SHP77 treated with DMSO at 0.1 percent for 48 hours (cell line): ENCODE measurements at regions not wholly inside any gene's neighbourhood (a gene's known extent, or its start where the extent isn't known, plus 50 kb on each side); places are given as distances from the start of the nearest gene placed in this dataset.

Experiments used
- DNase-seq: peaks from one replicate; lab custom pipeline; 2025; lab: John Stamatoyannopoulos, UW

DNA sequence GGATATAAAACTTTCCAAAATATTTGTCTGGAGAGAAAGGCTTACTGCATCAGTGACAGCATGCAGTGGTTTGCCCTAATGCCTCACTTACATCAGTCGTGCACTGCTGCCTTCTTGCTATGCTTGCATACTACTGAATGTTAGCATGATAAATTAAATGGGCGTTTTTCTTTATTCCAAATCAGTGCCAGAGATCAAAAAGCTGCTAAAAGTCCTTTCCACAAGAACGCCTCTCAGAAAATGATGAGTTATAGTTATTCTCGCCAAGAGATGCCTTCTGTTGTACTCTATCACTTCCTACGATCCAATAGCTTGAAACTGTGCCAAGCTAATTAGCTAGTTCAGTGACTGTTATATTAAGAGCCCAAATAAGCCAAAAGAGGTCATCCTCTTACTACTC is 345.8 kb upstream of the ROBO2 start:
- DNase-seq = no peak

DNA sequence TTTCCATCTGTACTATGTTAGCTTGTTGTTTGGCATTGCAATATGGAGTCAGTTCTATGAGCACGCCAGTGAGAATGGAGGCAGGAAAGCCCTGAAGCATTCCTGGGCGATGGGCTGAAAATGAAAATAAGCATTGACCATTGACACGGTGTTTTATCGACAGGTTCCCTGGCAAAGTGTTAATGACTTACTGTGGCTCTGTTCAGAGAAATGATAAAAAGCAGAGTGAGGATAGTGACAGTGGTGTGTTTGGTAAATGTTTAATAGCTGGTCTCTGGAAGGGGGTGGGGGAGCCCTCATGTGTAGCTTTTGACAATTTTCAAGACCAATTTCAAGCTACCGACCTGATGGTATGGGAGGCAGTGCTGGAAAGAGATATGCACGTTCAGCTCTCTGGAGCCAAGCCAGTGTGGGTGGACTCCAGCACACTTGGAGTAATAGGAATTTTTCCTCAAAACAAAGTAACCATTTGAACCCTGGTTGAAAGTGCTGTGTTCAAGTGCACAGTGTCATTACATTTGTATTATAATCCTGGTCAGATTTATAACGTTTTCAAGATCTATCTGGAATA is 341.7 kb upstream of the ROBO2 start:
- DNase-seq = no peak

DNA sequence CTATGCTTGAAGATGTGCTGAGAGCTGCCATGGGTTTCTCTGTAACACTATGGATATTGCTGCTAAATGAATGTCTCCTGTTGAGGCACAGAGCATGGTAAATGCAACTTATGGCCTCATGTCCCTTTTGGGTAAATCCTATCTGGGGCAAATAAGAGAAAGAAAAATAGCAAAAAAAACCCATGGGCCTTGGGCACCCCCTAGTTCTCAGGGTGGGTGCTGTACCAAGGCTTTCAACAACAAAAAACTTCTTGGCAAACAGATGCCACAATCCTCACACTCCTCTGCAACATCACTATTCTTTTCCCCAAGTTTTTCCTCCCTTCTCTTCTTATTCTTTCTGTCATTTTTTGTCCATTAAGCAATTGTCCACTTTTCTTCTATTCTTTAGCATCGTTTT is 340.1 kb upstream of the ROBO2 start:
- DNase-seq = no peak

DNA sequence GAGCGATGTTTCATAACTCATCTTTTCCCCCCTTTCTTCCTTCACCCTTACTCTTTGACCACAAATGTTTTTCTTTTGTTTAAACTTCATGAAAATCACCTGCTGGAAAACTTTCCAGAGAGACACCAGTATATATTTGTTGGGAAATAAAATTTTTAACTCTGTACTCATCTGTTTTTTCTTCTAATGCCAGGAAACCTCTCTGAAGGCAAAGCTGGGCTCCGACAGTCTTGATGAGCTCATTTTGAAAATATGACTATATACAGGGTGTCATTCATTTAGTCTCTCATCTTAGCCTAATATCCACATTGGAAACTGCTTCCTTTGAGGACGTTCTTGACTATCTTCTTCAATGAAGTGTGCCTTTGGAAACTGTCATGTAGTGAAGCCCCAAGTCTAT is 339.6 kb upstream of the ROBO2 start:
- no peak for DNase-seq

DNA sequence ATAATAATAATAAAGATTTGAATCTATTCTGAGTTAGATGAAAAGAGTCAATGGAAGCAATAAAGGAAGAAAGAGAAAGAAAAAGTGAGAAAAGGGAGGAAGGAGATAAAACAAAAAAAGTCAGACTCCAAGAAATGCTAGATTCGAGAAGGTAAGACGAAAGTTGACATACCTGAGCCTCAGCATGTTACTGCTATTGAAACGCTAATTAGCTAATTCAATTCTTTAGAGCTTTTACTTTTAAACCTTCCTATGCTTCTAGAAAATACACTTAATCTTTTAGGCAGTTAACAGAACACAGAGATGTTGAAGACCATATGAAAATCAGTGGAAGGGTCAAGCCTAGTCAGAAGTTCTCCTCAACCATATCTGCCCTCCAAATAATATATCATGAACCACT is 337.2 kb upstream of the ROBO2 start:
- DNase-seq = no peak

DNA sequence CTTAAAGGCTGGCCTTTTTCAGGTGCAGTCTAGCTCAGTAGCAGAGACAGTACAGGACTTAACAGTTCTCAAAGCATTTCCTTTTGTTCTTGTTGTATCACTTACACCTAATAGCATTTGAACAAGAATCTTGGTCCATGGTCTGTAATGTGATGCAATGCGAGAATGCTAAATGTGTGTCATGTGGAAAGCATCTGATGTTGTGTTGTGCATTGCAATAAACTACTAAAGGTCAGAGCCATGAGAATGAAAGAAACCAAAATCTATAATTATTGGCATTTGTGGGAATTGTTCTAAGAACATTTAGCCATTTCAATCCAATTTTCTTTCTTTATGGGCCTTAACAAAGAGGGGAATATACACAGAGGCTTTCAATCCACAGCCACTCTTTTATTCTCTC is 324.5 kb upstream of the ROBO2 start:
- DNase-seq = no peak

DNA sequence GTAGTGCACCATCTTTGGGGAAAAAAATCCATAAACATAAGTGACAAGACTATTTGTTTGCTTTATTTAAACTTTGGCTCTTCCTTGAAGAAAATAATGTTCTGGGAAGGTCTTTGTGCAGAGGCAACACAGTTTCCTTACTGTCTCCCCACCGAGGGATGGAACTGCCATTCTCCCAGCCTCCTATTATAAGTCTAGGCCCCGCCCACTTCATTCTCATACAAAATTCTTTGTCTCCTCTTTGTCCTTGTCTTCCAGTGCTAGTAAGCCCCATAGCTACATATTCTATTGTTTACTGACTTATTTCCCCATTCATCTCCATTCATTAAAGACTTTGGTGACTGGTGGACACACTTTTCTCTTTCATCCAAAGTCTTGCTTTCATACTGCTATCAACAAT is 316.5 kb upstream of the ROBO2 start:
- no peak for DNase-seq

DNA sequence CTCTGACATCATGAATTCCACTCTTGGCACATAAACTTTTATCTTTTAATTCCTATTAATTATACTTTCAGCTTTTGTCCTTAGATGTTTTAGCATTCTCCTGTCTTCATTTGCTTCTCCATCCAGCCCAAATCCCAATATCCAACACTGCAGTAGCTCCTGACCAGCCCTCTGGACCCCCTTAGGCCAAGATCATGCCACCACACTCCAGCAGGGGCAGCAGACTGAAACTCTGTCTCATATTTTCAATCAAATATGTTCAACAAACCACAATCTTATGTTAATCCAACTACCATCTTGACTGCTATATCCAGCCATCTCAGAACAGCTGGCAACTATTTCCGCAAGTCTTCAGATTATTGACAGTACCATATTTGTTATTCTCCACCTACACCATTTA is 315.8 kb upstream of the ROBO2 start:
- no peak for DNase-seq

DNA sequence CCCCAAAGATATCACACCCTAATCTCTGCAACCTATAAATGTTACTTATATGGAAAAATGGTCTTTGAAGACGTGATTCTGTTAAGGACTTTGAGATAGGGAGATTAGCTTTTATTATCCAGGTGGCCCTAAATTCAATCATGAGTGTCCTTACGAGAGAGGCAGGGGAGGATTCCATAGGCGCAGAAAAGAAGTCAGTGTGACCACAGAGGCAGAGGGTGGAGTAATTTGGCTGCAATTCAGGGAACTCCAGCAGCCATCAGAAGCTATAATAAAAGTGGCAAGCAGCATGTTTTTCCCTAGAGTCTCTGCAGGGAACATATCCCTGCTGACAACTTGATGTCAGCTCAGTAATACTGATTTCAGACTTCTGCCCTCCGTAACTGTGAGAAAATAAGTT is 315.2 kb upstream of the ROBO2 start:
- DNase-seq = no peak

DNA sequence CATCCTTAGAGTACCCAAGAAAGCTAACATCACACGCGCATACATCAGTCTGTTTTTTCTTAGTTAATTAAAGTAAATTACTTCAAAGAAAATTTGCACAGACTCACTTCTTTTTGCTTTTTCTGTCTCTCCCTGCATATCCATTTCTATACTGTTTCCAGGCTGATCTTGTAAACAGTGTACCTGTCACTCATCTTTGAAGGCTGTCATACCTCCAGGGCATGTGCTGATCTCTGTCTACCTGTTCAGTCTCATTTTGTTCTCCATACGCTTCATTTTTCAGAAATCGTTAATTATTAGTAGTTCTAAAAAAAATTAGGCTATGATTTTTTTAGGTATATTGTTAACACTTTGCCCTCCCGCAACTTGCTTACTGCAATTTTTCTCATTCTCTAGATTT is 313.9 kb upstream of the ROBO2 start:
- DNase-seq = no peak

DNA sequence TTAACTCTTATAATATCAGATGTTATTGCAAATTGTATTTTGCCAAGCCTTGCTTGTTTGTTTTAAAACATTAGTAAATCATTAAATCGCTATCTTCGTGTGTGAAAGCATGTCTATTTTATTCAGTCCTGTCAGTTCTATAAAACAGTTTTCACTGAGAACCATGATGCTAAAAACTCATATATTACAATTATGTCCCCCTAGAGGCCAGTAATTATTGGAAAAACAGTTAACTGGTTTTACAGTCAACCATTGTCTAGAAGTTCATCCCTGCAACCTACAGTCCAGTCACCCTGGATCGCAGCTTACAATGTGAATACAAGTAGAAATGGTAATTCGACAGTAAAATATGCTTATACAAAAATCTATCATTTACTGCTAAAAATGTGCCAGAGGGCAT is 311.5 kb upstream of the ROBO2 start:
- no peak for DNase-seq

DNA sequence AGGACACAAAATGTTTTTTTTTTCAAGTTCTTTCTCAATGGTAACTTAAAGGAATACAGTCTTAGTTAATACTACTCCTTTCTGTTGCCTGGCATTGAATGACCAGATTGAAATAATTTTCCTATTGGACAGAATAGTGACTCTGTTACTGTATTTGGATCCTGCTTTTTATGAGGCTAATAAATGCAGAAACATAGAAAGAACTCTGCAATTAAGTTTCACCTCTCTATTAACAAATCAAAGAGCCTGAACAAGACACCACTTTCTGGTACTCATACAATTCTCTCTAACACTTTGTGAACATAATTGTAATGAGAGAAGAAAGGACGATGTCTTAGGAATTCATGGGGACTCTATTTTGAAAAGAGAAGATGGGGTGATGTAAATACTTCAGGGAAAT is 308.4 kb upstream of the ROBO2 start:
- DNase-seq = no peak

DNA sequence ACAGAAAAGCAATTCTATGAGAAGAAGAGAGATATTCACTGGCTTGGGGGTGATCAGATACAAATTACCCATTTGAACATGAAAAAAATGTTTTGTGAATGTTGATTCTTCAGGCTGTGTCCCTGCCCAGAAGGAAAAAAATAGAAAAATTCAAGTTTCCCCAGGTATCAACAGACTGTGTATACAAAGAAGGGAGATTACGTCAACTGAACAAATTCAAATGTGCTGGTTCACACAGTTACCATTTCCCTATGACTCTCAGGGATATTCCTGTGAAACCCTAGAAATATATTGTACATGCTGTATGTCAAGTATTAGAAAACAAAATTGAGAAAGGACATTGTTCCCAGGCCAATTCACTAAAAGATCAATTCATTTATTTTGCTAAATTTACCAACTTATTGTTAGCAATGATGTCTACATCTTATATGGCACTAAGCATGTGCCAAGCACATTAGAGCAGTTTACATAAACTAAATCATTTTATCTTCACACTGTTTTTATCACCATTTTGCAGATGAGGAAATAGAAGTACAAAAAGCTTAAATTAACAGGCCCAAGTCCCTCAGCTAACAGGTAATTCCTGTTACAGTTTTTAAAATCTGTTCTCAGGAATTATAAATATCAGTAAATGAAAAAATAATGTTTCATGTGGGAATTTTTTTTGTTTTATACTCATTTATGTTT is 306.7 kb upstream of the ROBO2 start:
- no peak for DNase-seq

DNA sequence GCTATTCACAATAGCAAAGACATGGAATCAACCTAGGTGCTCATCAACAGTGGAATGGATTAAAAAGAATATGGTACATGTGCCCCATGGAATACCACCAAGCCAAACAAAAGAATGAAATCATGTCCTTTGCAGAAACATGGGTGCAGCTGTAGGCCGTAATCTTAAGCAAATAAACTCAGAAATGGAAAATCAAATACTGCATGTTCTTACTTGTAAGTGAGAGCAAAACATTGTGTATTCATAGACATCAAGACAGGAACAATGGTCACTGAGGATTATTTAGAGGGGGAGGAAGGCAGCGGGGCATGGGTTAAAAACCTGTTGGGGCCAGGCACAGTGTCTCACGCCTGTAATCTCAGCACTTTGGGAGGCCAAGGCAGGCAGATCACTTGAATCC is 304.7 kb upstream of the ROBO2 start:
- DNase-seq = peak; percentile 62

DNA sequence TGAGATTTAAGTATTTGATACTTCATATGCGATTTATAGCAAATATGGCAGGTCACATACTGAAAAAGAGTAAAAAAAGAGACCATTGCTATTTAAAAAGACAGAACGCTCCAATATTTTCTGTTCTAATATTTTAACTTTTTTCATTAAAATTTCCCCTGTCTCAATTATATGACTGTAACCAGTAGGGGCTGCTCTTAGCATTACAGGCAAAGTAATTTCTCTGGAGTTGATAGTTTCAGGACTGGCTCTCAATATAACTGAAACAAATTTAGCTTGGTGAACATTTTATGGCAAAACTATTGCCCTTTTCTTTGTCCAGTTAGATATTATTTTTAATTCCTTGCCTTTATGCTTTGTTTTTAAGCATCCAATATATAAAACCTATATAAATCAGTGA is 286.3 kb upstream of the ROBO2 start:
- no peak for DNase-seq

DNA sequence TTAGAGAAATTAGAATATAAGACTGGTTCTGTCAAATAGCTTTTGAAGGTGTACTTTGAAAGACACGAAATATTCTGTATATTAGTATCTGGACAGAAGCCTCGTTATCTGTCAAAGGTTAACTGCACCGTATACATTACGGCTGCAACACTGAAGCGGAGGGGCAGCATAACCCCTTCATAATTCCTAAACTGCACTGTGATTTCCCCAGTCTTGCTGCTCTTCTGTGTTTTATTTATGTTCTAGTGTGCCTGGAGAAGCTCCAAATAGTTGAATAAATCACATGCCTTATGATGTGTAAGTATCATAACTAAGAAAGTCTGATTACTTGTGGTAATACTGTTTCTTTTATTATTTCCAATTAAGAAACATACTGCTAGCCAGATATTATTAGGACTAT is 285.7 kb upstream of the ROBO2 start:
- no peak for DNase-seq

DNA sequence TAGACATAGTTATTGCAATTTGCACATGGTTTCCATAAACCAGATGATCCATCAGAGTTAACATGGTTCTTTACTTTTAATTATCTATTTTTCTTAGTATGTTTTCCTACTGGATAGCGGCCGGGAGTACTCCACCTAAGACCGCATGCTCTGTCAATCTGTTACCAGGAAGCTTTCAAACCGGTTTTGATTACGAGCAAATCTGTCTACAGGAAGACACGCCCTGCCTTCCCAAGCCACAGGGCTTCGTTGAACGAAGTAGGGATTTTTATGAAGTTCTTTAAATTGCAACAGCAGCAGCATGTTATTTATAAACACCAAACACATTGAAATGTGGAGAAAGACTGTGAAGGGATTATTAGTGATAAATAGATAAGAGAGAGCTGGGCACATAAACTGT is 283.3 kb upstream of the ROBO2 start:
- DNase-seq = no peak

DNA sequence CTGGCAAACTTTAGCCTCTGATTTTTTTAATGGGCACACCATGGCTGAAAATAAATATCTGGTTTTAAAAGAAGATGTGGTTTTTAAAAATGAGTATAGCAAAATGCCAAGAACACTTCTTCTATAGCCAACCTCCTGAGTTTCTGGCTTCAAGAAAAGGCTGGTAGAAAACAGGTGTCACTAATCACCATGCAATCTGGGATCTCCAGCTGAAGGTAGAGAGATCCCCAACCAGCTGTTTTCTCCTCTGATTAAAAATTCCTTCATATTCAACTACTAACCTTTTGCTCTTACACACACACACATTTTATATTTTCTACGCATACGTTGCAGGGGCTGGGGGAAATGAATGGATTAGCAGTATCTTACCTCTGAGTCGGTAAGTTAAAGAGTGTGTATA is 279.6 kb upstream of the ROBO2 start:
- no peak for DNase-seq

DNA sequence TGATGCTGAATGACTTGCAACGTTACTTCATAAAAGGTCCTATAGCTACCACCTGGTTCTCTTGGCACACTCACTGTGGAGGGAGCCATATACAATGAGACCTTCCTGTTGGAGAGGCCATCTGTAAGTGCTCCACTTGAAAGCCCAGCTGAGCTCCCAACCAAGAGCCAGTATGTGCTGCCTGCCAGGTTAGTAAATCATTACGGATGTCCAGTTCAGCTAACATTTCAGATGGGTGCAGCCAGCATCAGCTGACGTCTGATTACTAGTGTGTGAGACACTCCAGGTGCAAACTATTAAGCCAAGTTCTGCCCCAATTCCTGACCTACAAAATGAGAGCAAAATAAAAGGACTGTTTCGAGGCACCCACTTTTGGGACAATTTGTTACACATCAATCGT is 274.4 kb upstream of the ROBO2 start:
- DNase-seq = peak; percentile 94

DNA sequence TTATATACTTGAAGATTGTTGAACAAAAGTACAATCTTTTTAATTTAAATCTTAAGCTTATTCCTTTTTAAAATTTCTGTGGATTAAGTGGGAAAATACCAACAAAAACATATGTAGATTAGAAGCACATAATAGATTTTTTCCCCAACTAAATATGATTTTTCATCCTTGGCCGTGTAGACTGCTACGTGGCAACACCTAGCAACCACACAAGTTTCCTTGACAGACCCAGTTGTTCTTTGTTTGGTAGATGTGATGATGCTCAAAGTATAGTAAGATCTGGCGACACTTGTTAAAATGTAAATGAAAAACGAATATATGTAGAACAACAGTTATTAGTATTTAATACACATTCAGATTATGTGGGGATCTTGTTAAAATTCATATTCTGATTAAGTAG is 271.0 kb upstream of the ROBO2 start:
- no peak for DNase-seq

DNA sequence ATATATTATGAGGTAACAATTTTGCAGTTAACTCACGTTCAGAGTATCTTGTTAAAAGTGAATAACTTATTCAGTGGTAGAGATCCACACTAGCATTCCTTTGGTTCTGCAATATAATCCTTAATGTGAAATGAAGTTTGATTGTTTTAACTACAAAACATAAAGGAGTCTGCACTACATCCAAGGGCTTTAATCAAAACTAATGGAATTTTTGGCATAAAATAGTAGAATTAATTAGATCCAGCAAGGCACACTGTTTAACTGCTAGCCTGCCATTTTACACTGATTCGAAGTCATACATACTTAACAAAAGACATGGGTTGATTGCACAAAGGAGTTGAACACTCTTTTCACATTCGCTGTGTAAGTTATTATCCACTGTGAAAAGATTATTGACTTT is 263.0 kb upstream of the ROBO2 start:
- DNase-seq = no peak

DNA sequence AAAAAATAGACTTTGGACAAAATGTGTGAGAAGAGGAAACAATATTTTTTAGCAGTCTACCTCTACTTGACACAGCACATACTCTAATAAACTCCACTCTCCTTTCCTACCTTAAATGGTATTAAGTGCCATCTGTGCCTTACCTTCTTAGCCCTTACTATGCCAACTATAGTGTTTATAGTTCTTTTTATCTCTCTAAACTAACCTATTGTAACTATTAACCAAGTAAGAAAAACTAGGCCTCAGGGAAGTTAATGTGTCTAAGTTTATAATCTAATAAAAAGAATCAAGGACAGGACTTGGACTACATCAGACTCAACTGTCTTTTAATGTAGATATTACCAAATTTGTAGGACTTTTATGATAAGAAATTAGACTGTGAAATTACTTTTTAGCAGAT is 251.7 kb upstream of the ROBO2 start:
- DNase-seq = no peak

DNA sequence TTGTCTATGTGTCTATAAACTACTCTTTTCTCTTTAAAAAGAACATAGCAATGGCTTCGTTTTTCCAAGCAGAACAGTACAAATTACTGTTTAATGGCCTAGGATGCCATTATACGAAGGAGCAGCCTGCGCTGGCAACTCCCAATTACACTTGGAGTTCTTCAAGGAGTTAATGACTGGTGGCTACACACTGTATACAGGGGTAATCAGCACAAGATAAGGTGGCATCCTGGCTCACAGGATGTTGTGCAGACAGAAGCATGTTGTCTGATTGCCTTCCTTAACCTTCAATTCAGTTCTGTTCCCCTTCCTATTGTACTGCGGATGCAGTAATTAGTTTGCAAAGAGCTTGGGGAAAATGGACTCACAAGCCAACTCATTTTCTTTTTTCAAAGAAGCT is 250.7 kb upstream of the ROBO2 start:
- DNase-seq = no peak

DNA sequence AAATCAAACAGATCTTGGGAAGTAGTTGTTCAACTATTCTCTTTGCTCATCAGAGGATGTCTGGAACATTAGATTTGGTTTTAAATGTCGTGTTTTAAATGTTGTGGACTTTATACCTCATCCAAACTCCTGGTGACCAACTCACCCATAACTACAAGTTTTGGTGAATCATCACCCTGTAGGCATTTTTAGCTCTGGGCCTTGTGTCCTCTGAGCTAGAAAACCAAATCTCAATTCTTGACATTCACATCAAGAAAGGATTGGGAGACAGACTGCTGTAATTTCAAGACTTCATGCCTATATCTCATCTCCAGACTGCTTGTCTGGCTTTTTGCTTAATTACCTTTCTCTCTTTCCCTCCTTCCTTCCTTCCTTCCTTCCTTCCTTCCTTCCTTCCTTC is 228.5 kb upstream of the ROBO2 start:
- DNase-seq = no peak
